C4-2B (cell line): ENCODE measurements at regions not wholly inside any gene's neighbourhood (a gene's known extent, or its start where the extent isn't known, plus 50 kb on each side); places are given as distances from the start of the nearest gene placed in this dataset.

Source experiments
- H3K27ac ChIP-seq: fragments of 450-650 bp; 2 replicates; pipeline ENCODE4 v1.5.1; 2017
- ZFX ChIP-seq: fragments of 450-650 bp; IDR thresholded peaks from 2 replicates; pipeline ENCODE4 v1.6.1; 2017
- TF ChIP-seq, protein P1 (sequence below): fragments of 450-650 bp; conservative IDR thresholded peaks from 2 replicates; pipeline ENCODE4 v1.5.1; 2017; ENCODE audit warnings: mild to moderate bottlenecking

DNA sequence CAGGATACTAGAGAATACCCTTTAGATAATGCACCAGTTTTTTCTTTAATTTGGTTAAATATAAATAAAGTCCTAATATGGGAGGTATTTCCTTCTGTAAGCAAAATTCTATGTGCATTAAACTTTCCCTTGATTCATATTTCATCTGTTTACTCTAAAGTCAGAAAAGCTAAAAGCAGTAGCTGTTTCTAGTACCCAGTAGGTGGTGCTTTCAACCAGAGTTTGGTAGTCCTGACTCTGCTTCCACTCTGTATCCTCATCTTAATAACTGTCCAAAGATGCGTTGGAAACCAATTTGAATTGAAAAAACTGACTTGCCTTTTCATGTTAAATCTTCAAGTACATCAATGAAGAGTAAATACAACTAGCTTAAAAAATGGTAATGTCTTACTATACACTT is 1065.2 kb downstream of the JRKL start:
- TF ChIP-seq, protein P1, sequence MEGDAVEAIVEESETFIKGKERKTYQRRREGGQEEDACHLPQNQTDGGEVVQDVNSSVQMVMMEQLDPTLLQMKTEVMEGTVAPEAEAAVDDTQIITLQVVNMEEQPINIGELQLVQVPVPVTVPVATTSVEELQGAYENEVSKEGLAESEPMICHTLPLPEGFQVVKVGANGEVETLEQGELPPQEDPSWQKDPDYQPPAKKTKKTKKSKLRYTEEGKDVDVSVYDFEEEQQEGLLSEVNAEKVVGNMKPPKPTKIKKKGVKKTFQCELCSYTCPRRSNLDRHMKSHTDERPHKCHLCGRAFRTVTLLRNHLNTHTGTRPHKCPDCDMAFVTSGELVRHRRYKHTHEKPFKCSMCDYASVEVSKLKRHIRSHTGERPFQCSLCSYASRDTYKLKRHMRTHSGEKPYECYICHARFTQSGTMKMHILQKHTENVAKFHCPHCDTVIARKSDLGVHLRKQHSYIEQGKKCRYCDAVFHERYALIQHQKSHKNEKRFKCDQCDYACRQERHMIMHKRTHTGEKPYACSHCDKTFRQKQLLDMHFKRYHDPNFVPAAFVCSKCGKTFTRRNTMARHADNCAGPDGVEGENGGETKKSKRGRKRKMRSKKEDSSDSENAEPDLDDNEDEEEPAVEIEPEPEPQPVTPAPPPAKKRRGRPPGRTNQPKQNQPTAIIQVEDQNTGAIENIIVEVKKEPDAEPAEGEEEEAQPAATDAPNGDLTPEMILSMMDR, result peak; percentile 75
- no peak for TF ChIP-seq ZFX
- no peak overlapping the region for H3K27ac ChIP-seq

DNA sequence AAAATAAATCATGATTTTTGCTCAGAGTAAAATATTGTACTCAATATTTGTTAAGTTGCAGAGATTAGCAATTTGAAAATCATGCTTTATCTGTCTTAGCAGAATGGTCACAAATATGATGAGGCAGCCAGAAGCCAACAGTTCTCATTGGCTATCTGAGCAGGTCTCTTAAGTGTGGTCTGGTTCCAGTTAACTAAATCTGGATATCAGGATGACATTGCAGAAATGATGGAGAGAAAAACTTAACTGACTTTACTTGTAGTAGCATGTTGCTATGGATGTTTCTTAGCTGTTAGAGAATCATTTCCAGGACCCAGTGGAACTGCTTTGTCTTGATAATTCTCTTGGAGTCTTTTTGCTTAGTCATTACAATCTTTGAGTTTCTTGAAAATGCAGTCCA is 1070.3 kb downstream of the JRKL start:
- H3K27ac ChIP-seq, result no peak overlapping the region
- TF ChIP-seq, protein P1, result no peak
- no peak for TF ChIP-seq ZFX

DNA sequence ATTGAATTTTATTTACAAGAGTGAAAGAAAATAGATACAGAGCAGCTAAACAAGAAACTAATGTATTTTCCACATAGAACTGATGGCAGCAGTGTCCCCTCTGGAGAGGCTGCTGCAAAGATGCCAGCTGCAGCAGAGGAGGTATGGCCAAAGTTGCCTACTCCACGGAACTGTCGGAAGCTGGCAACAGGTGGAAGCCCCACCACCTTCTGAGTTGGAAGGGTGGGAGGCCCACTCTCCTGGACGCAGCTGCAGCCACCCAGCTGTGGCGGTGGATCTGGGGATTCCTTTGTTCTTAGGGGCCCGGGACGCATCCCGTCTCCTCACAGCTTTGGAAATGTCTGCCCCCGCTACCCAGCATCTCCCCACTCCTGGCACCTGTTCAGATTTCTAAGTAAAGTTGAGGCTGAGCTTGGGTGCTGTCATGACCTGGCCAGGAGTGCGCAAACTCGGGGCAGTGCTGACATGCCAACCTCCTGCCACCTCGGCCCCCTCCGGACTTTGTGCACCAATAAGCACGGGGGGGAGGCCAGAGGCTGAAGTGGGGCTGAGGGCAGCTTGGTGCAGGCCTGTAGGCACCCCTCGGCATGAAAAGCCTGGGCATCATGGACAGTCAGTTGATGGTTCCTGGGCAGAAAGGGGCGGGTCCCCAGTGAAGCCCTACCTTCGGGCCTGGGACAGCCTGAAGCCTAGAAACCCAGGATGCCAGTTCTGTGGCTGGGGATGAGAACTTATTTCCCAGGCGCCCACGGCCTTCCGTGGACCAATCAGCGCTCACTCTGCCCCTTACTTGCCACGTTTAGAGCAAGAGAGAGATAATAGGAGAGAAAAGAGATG is 1071.4 kb downstream of the JRKL start:
- no peak for TF ChIP-seq ZFX
- TF ChIP-seq, protein P1, result no peak
- H3K27ac ChIP-seq, result peak overlapping the region; percentile 24; the same call in 1 of the 2 replicates

DNA sequence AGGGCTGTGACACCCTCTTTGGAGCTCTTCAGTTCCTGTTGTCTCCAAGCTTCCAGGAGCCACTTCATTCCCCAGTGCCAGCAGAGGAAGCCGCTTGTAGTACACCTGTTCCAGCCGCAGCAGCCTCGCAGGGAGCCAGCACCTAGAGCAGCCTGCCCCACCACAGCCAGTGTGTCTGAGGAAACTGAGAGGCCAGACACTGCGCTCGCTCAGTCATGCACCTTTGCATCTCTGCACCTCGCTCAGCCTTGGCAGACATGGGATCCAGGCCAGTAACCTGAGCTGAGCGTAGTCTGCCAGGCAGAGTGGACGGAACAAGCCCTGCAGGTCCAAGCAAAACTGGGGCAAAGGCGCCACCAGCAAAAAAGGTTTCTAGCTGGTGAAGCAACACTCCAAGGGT is 1072.1 kb downstream of the JRKL start:
- TF ChIP-seq, protein P1, result no peak
- no peak for TF ChIP-seq ZFX
- H3K27ac ChIP-seq, result peak overlapping the region; percentile 24; the same call in 1 of the 2 replicates

DNA sequence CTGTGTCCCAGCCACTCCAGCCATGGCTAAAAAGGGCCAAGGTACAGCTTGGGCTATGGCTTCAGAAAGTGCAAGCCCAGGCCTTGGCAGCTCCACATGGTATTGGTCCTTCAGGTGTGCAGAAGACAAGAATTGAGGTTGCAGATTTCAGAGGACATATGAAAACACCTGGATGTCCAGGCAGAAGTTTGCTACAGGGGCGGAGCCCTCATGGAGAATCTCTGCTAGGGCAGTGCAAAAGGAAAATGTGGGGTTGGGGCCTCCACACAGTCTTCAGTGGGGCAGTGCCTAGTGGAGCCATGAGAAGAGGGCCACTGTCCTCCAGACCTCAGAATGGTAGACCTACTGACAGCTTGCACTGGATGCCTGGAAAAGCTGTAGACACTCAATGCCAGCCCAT is 1074.1 kb downstream of the JRKL start:
- TF ChIP-seq, protein P1, result no peak
- TF ChIP-seq ZFX, result no peak
- no peak overlapping the region for H3K27ac ChIP-seq

DNA sequence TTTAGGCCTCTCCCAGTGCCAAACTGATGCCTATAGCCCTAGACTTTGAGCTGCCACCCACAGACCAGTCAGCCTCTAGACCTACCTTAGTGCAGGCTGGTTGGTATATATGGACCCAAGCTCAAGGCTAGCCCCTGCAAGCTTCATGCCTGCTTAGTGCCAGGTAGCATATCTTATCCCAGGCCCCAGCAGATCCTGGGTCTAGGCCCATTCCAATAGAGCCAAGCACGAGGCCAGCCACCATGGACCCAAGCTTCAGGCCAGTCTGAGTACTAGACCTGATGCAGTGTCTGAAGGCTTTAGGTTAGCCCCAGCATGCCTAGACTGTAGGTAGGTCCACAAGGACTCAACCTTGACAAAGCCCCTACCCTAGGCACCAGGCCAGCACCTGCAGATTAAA is 1081.7 kb downstream of the JRKL start:
- TF ChIP-seq ZFX, result no peak
- TF ChIP-seq, protein P1, result no peak

DNA sequence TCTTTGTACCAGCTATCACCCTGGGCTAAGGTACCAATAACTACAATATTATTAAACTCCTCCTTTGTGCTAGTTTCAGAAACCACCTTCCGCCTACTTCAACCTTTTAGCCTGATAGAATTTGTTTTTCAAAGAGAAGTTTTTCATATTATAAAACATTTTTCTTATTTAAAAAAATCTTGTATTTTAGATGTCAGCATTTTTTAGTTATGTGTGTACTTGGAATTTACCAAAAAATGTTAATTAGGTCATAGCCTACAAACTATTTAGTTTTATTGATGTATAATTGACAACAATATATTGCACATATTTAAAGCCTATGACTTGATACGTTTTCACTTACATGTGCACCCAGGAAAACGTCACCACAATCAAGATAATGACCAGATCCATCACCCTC is 1097.6 kb downstream of the JRKL start:
- no peak overlapping the region for H3K27ac ChIP-seq
- TF ChIP-seq, protein P1, result no peak
- no peak for TF ChIP-seq ZFX

More for the DNA sequence above, 1081.7 kb downstream of the JRKL start:
- no peak overlapping the region for H3K27ac ChIP-seq
